T-helper 2 cell treated with Interferon-gamma antibody and Interleukin-4, amounts not matched to agents 100 ng/mL and 5 ng/mL, for 36 hours (primary cell): ENCODE measurements at regions not wholly inside any gene's neighbourhood (a gene's known extent, or its start where the extent isn't known, plus 50 kb on each side); places are given as distances from the start of the nearest gene placed in this dataset.

Experiments used
- intact Hi-C: fragments of 100-400 bp; cut with micrococcal nuclease; formaldehyde crosslinking; loops from one replicate; pipeline ENCODE4 v1.15.1; 2023

GRCh38 chr4:121228848-121229247, 64.7 kb upstream of the TNIP3 start:
- intact Hi-C loops: loop anchor here (2.0 kb wide), 1 partner anchor 14 kb away; no protein-coding TSS in a partner anchor

- intact Hi-C loops: no loop called here
Observed at GRCh38 chr4:121227341-121227792, 63.2 kb upstream of the TNIP3 start.

- intact Hi-C loops: no loop called here
Observed at GRCh38 chr4:121226362-121226761, 62.2 kb upstream of the TNIP3 start.

- intact Hi-C loops: no loop called here
Observed at GRCh38 chr4:121221608-121222007, 57.5 kb upstream of the TNIP3 start.

- intact Hi-C loops: no loop called here
Observed at GRCh38 chr4:121221201-121221600, 57.1 kb upstream of the TNIP3 start.

GRCh38 chr4:121220698-121221097, 56.6 kb upstream of the TNIP3 start:
- intact Hi-C loops: no loop called here

- intact Hi-C loops: no loop called here
Observed at GRCh38 chr4:121219227-121219626, 55.1 kb upstream of the TNIP3 start.

- intact Hi-C loops: no loop called here
Observed at GRCh38 chr4:121217351-121217750, 53.2 kb upstream of the TNIP3 start.

GRCh38 chr4:121216461-121216860, 52.3 kb upstream of the TNIP3 start:
- intact Hi-C loops: no loop called here

- intact Hi-C loops: no loop called here
Observed at GRCh38 chr4:121213940-121214339, 49.8 kb upstream of the TNIP3 start.
